ENCODE measurements at regions not wholly inside any gene's neighbourhood (a gene's known extent, or its start where the extent isn't known, plus 50 kb on each side); places are given as distances from the start of the nearest gene placed in this dataset.

- Mint-ChIP-seq H3K4me3 (no peak overlapping the region), H3K27ac (no peak overlapping the region), H3K27me3 (peaks cover 12% of the 10 kb centered on the region), H3K9me3 (ENCODE audit: insufficient read depth) (peaks cover 12% of the 10 kb centered on the region), H3K4me1 (no peaks in the 10 kb centered on the region)
- no peak for TF ChIP-seq EZH2 (IDR thresholded peaks at IDR 0.05; ENCODE audit: borderline replicate concordance, insufficient read depth, low read depth, low read length, poor library complexity, severe bottlenecking)
- TF ChIP-seq, protein P1, sequence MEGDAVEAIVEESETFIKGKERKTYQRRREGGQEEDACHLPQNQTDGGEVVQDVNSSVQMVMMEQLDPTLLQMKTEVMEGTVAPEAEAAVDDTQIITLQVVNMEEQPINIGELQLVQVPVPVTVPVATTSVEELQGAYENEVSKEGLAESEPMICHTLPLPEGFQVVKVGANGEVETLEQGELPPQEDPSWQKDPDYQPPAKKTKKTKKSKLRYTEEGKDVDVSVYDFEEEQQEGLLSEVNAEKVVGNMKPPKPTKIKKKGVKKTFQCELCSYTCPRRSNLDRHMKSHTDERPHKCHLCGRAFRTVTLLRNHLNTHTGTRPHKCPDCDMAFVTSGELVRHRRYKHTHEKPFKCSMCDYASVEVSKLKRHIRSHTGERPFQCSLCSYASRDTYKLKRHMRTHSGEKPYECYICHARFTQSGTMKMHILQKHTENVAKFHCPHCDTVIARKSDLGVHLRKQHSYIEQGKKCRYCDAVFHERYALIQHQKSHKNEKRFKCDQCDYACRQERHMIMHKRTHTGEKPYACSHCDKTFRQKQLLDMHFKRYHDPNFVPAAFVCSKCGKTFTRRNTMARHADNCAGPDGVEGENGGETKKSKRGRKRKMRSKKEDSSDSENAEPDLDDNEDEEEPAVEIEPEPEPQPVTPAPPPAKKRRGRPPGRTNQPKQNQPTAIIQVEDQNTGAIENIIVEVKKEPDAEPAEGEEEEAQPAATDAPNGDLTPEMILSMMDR (IDR thresholded peaks at IDR 0.05), result no peak
- DNase-seq (no peak), ATAC-seq (ENCODE audit: low read depth) (no peak)
- H3K4me2 ChIP-seq (replicated peaks; ENCODE audit: low read depth, low read length, poor library complexity, severe bottlenecking), result no peak overlapping the region
- H3K4me3 ChIP-seq (ENCODE audit: control extremely low read depth in 1 of 5, extremely low read depth in 1 of 5, insufficient read depth in 1 of 5, low read depth in 2 of 5, low read length in 4 of 5), result no peak overlapping the region
- intact Hi-C loops (cut with micrococcal nuclease), result no loop called here
- no peaks in the 10 kb centered on the region for H3K27me3 ChIP-seq (replicated peaks in 1 of 4; ENCODE audit: control extremely low read depth in 1 of 4, control insufficient read depth in 3 of 4, insufficient read depth in 4 of 4, low read length in 3 of 4)
- no peak overlapping the region for H2AFZ ChIP-seq (ENCODE audit: insufficient read depth, low read depth, low read length, poor library complexity, severe bottlenecking)
- H3K9me3 ChIP-seq (ENCODE audit: control extremely low read depth in 1 of 3, control insufficient read depth in 2 of 3, insufficient read depth in 1 of 3, low read length in 2 of 3), result peaks cover 0 to 5% (median 2%) of the 10 kb centered on the region in 3 donors
- ChIA-PET CTCF (no interaction called here), POLR2A (no interaction called here)
- no peak overlapping the region for H3K9ac ChIP-seq (ENCODE audit: low read length)
- H4K20me1 ChIP-seq (ENCODE audit: control insufficient read depth, insufficient read depth, low read length, poor library complexity, severe bottlenecking), result no peaks in the 10 kb centered on the region
- H3K36me3 ChIP-seq (replicated peaks in 1 of 2; ENCODE audit: control extremely low read depth in 1 of 2, control insufficient read depth in 1 of 2, extremely low read depth in 1 of 2, insufficient read depth in 2 of 2, low read length in 1 of 2), result no peaks in the 10 kb centered on the region
- no peaks in the 10 kb centered on the region for H3K4me1 ChIP-seq (ENCODE audit: control insufficient read depth in 2 of 2, insufficient read depth in 2 of 2, low read length in 2 of 2)
- H3K27ac ChIP-seq (ENCODE audit: low read length in 2 of 2), result no peak overlapping the region
- 100% methylated on average over 2 of the region's 4 CpGs for WGBS (ENCODE audit: insufficient coverage)
- no peaks in the 10 kb centered on the region for H3K79me2 ChIP-seq (ENCODE audit: control insufficient read depth, insufficient read depth, low read length)
These were observed 137.9 kb upstream of the HS3ST4 start for GRCh38 chr16:25553711-25554436.

GRCh38 chr16:25550647-25551046 lies 141.1 kb upstream of the HS3ST4 start:
- H3K4me2 ChIP-seq (replicated peaks; ENCODE audit: low read depth, low read length, poor library complexity, severe bottlenecking), result no peak overlapping the region
- H3K4me3 Mint-ChIP-seq, result no peak overlapping the region
- peaks cover 10% of the 10 kb centered on the region for H3K9me3 Mint-ChIP-seq (ENCODE audit: insufficient read depth)
- WGBS (ENCODE audit: insufficient coverage), result 100% methylated on average over 1 of the region's 1 CpG
- no peak for DNase-seq
- H3K27ac Mint-ChIP-seq, result no peak overlapping the region
- H4K20me1 ChIP-seq (ENCODE audit: control insufficient read depth, insufficient read depth, low read length, poor library complexity, severe bottlenecking), result no peaks in the 10 kb centered on the region
- H3K4me3 ChIP-seq (ENCODE audit: control extremely low read depth in 1 of 5, extremely low read depth in 1 of 5, insufficient read depth in 1 of 5, low read depth in 2 of 5, low read length in 4 of 5), result no peak overlapping the region
- H3K9ac ChIP-seq (ENCODE audit: low read length), result no peak overlapping the region
- no peaks in the 10 kb centered on the region for H3K4me1 ChIP-seq (ENCODE audit: control insufficient read depth in 2 of 2, insufficient read depth in 2 of 2, low read length in 2 of 2)
- ChIA-PET CTCF (no interaction called here), POLR2A (no interaction called here)
- no peak overlapping the region for H3K27ac ChIP-seq (ENCODE audit: low read length in 2 of 2)
- ATAC-seq (ENCODE audit: low read depth), result no peak
- no peaks in the 10 kb centered on the region for H3K79me2 ChIP-seq (ENCODE audit: control insufficient read depth, insufficient read depth, low read length)
- TF ChIP-seq, protein P1 (IDR thresholded peaks at IDR 0.05), result no peak
- TF ChIP-seq EZH2 (IDR thresholded peaks at IDR 0.05; ENCODE audit: borderline replicate concordance, insufficient read depth, low read depth, low read length, poor library complexity, severe bottlenecking), result no peak
- H2AFZ ChIP-seq (ENCODE audit: insufficient read depth, low read depth, low read length, poor library complexity, severe bottlenecking), result no peak overlapping the region
- no peaks in the 10 kb centered on the region for H3K4me1 Mint-ChIP-seq
- peaks cover 0 to 5% (median 2%) of the 10 kb centered on the region in 3 donors for H3K9me3 ChIP-seq (ENCODE audit: control extremely low read depth in 1 of 3, control insufficient read depth in 2 of 3, insufficient read depth in 1 of 3, low read length in 2 of 3)
- intact Hi-C loops (cut with micrococcal nuclease), result no loop called here
- peaks cover 7% of the 10 kb centered on the region for H3K27me3 Mint-ChIP-seq
- H3K36me3 ChIP-seq (replicated peaks in 1 of 2; ENCODE audit: control extremely low read depth in 1 of 2, control insufficient read depth in 1 of 2, extremely low read depth in 1 of 2, insufficient read depth in 2 of 2, low read length in 1 of 2), result no peaks in the 10 kb centered on the region
- no peaks in the 10 kb centered on the region for H3K27me3 ChIP-seq (replicated peaks in 1 of 4; ENCODE audit: control extremely low read depth in 1 of 4, control insufficient read depth in 3 of 4, insufficient read depth in 4 of 4, low read length in 3 of 4)
